HG02840 (cell line): ENCODE measurements at regions not wholly inside any gene's neighbourhood (a gene's known extent, or its start where the extent isn't known, plus 50 kb on each side); places are given as distances from the start of the nearest gene placed in this dataset.
"Not testable (repeated sequence)": the region's sequence is repeated elsewhere in the genome, so short reads cannot be mapped to it uniquely, and the experiment has no call there.

Source experiments
- ATAC-seq: cut with Tn5 transposase; IDR thresholded peaks from one replicate; pipeline ENCODE4 v1.9.1; 2021; ENCODE audit warnings: mild to moderate bottlenecking, moderate library complexity, moderate number of reproducible peaks; ENCODE audit not compliant: unreplicated experiment, low FRiP score

DNA sequence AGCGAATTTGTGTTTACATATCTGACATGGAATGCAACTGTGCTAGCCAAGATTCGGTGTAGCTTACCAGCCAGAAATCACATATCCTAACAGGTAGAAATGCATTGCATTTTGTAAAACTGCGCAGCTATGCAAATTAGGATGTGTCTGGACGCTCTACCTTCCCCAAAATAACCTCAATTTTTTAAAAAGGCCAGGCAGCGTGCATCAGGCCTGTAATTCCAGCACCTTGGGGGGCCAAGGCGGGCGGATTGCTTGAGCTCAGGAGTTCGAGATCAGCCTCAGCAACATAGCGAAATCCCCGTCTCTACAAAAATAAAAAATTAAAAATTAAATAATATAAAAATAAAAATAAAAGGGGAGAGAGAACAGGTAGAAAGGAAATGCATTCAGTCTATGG lies 305.0 kb downstream of the TYW1 start:
- no peak for ATAC-seq

DNA sequence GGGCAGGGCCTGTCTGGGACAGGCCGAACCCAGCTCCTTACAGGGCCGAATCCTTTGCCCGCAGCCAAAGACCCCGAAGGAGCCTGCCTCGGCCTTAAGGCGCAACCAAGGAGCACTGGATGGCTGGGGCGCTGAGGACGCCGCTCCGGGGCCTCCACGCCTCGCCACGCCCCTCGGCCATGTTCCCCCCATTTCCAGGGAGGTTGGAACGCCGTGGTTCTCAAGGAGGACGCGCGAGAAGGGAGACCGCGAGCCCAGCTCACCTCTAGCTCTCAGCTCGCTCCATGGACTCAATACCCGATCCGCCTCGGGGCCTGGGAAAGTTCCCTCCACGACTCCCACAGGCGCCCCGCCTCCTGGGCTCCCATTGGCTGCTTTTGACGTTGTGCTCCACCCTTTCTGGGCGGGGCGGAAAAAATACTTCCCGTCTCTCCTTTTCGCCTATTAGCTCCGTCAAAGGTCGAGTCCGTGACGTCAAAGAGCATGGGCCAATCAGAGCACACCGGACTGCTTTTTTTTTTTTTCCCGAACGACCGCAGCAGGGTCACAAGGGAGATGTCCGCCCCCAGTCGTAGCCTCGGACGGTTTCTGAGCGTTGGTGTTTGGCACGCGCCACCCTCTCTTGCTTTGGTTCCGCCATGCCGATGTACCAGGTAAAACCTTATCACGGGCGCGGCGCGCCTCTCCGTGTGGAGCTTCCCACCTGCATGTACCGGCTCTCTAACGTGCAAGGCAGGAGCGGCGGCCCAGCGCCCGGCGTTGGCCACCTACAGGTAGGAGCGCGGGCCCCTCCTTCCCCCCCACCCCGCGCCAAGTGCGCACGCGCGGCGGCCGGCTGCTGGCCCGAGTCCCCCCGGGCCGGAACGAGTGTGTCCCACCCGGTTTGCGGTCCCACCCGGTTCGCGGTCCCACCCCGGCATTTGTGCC lies 305.7 kb downstream of the TYW1 start:
- peak; percentile 91 for ATAC-seq

GRCh38 chr7:67304846-67305245 lies 308.2 kb downstream of the TYW1 start:
- ATAC-seq = not testable (repeated sequence)

DNA sequence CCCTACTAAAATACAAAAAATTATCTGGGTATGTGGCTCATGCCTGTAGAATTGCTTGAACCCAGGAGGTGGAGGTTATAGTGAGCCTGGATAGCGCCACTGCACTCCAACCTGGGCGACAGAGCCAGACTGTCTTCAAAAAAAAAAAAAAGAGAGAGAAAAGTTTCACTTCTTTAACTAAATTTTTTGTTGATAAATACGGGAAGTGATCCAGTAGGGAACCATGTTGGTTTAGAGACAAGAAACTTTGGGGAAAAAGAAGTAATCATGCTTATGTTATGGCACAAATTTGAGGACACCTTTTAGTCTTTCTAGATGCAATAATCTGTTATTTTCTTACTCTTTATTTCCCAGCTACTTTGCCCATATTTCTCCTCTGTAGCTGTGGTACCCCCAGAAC lies 309.7 kb downstream of the TYW1 start:
- no peak for ATAC-seq

GRCh38 chr7:67309764-67310549 lies 313.3 kb downstream of the TYW1 start:
- no peak for ATAC-seq

GRCh38 chr7:67311901-67312300 lies 315.3 kb downstream of the TYW1 start:
- no peak for ATAC-seq

DNA sequence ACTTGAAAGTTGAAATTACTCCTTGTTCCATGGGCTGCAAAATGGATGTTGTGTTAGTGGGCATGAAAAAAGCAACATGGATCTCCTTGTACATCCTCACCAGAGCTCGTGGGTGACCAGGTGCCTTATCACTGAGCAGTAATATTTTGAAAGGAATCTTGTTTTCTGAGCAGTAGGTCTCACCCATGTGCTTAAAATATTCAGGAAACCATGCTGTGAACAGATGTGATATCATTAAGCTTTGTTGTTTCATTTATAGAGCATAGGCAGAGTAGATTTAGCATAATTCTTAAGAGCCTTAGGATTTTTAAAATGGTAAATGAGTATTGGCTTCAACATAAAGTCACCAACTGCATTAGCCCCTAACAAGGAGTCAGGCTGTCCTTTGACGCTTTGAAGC lies 316.6 kb downstream of the TYW1 start:
- ATAC-seq = no peak

GRCh38 chr7:67316902-67317301 lies 320.3 kb downstream of the TYW1 start:
- not testable (repeated sequence) for ATAC-seq

DNA sequence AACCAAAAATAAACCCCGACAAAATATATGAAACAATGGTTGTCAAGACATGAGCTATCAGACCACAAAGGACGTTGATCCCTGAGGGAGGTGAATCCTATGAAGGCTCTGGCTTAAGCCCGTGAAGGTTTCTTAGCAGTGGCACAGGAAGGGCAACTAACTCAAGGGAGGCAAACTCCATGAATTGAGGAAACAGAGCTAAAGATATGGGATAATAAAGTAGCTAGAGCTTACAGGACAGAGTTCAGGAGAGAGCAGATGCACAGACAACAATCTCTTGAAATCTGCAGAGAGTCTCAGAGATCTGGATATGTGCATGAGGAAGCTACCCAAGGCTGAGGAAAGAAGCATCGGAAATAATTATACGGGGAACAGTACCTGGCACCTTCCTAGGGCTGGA lies 331.6 kb downstream of the TYW1 start:
- ATAC-seq = not testable (repeated sequence)

- not testable (repeated sequence) for ATAC-seq
Observed at GRCh38 chr7:67335165-67335564, 338.5 kb downstream of the TYW1 start.

GRCh38 chr7:67335663-67336062 lies 339.0 kb downstream of the TYW1 start:
- not testable (repeated sequence) for ATAC-seq

DNA sequence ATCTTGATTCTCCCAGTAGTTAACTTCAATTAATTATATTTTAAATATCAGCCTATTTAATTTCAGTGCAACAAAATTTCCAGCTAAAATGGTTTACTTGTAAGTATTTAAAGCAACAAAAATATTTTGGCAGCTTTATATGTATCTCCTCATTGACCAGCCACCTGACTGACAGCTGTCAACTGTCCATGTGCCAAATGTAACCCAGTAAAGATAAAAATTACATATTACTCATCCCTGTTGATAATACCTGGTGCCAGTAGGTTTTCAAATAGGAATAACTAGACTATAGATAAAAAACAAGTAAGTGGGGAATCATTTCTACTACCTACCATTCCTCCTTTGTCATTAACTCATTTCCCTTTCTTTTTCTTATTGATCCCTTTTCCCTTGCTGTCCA lies 341.9 kb downstream of the TYW1 start:
- not testable (repeated sequence) for ATAC-seq

DNA sequence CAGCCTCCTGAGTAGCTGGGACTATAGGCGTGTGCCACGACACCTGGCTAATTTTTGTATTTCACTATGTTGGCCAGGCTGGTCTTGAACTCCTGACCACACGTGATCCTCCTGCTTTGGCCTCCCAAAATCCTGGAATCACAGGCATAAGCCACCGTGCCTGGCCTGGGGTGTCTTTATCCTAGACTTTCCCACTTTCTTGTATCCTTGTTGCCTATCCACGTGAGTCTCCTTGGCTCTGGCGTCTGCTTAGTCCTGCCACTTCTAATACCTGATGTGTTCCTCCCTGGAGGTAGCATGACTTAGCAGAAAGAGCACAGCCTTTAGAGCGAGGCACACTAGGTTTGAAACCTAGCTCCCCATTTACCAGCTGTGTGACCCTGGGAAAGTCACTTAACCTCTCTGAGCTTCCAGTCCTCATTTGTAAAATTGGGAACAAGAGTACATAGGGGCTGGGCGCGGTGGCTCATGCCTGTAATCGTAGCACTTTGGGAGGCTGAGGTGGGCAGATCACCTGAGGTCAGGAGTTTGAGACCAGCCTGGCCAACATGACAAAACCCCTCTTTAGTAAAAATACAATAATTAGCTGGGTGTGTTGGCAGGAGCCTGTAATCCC lies 344.6 kb downstream of the TYW1 start:
- ATAC-seq = no peak

DNA sequence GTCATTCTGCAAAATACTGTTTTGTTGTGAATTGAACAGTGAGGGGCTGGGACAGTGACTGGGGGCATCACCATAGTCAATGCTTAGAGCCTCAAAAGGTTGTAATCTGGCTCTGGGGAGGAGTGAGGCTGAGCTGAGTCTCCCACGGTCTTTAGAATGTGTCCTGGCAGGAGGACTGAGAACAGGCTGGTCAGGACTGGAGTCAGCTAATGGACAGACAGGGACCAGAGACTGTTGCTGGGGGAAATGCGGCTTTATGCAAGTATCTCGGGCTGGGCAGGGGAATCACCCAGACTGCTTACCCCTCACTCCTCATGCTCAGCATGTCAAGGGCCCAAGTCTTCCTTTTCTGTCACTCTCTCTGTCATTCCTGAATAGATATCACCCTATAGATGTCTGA lies 346.5 kb downstream of the TYW1 start:
- ATAC-seq = no peak

GRCh38 chr7:67343572-67343971 lies 346.9 kb downstream of the TYW1 start:
- no peak for ATAC-seq

- ATAC-seq = no peak
Observed at GRCh38 chr7:67344481-67345193, 348.0 kb downstream of the TYW1 start.

DNA sequence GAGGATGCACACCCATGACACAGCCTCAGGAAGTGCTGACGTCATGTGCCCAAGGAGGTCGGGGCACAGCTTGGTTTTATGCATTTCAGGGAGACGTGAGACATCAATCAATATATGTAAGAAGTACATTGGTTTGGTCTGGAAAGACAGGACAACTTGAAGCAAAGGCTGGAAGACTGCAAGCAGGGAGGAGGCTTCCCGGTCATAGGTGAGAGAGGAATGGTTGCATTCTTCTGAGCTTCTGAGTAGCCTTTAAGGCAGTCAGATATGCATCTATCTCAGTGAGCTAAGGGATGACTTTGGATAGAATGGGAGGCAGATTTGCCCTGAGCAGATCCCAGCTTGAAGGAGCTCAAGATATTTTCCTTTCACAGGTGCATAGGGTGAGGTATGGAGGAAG lies 349.5 kb downstream of the TYW1 start:
- no peak for ATAC-seq

GRCh38 chr7:67346876-67347275 lies 350.2 kb downstream of the TYW1 start:
- ATAC-seq = no peak

GRCh38 chr7:67348171-67348570 lies 351.5 kb downstream of the TYW1 start:
- ATAC-seq = no peak

GRCh38 chr7:67357653-67358052 lies 361.0 kb downstream of the TYW1 start:
- ATAC-seq = not testable (repeated sequence)
